EH (cell line): ENCODE measurements at regions not wholly inside any gene's neighbourhood (a gene's known extent, or its start where the extent isn't known, plus 50 kb on each side); places are given as distances from the start of the nearest gene placed in this dataset.

Experiments used
- DNase-seq: peaks from one replicate; pipeline ENCODE4 v3.0.0-alpha.2; 2015; ENCODE audit warnings: low read depth

DNA sequence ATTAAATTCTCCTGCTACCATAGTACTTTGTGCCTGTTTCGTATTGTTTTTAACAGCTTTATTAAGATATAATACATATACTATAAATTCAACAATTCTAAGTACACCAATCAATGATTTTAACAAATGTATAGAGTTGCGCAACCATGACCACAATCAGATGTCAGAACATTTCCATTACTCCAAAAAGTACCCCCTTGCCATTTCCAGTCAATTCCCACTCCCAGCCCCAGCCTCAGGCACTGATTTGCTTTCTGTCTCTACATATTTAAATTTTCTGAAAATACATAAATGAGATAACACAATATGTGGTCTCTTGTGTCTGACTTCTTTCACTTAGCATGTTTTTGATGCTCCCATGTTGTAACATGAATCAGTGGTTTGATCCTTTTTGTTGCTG, 193.9 kb downstream of the FIGN start:
- DNase-seq = no peak

DNA sequence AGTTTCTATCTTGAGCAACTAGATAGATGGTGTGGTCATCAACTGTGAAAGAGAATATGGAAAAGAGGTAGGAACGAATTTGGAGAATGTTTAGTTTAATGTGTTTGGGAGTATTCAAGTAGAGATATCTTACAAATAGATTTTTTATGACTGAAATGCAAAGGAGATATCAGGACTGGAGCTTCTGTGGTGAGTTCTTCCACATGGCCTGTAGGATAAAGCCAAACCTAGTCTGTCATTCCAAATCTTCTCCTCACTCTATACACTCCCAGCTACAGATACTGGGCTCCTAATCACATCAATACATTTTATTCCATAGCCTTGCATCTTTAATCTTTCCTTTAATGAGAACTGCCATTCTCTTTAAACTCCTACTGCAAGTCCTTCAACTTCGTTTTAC, 194.3 kb downstream of the FIGN start:
- DNase-seq = no peak

DNA sequence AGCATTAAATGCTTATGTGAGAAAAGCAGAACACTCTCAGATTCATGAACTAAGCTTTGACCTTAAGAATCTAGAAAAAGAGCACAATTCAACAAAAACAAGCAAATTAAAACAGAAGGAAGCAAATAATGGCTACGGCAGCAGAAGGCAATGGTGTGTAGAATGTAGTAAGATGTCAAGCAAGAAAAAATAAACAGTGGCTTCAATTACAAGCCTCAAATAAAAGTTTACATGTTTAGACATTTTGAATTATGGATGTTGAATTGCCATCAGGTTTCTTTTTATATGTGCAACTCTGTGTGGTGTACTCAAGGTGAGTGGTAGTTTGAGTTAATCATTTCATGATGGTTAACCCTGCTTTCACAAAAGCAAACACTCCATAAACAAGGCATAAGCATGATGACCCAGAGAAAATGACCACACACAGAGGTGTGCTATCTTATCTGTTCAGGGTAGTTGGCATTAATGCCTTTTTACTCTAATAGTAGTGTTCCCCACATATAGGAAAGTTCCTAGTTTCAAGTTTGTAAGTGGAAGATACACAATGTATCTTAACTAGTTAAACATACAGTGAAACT, 207.1 kb downstream of the FIGN start:
- no peak for DNase-seq

DNA sequence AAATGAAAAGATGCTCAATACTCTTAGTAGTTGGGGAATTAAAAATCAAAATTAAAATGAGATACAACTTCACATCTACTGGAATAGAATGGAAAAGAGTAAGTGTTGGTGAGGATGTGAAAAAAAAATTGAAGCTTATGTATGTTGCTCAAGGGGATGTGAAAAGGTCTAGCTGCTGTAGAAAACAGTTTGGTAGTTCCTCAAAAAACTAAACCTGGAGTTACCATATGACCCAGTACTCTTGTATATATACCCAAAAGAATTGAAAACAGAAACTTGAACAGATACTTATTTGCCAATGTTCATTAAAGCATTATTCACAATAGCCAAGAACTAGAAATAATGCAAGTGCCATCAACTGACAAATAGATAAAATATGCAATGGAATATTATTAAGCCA, 208.4 kb downstream of the FIGN start:
- DNase-seq = no peak

DNA sequence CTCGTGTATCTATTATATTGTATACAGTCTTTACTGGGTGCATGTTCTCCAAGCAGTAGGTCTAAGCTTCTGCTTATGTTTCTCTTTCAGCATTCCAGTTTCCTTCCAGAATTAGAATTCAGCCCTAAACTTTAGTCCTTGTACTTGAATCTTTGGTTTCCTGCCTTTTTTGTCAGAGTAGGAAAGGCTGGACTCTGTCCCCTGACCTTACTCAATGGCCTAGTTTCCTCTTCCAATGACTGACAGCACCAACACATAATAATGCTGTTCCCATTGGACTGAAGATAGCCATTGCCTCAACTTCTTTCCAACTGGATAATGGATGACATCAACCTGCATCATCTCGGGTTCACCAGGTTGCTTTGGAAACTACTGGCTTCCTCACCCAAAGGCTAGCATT, 217.0 kb downstream of the FIGN start:
- DNase-seq = no peak

DNA sequence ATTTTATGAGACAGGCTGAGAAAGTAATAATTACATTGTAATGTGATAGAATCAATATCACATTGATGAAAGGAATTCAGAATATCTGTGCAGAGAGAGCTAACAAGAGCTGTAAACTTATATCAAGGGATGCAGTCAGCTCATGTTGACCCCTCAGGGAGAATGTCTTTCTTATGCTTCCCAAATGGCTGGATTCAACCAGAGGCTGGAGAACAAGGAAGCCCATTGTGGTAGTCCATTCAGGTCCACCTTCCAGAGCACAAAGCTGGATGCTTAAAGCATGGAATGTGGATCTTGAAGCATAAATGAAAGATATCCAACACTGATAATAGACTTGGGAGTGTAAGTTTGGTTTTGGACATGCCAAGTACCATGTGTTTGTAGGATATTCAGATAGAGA, 220.0 kb downstream of the FIGN start:
- DNase-seq = no peak

DNA sequence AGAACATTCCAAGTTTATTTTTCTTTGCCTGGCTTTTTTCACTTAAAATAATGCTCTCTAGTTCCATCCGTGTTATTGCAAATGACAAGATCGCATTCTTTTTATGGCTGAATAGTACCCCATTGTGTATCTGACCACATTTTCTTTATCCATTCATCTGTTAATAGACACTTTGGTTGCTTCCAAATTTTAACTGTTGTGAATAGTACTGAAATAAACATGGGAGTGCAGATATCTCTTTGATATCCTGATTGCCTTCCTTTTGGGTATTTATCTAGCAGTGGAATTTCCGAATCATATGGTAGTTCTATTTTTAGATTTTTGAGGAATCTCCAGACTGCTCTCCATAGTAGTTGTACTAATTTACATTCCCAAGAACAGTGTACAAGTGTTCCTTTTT, 230.5 kb downstream of the FIGN start:
- peak; percentile 9 for DNase-seq

DNA sequence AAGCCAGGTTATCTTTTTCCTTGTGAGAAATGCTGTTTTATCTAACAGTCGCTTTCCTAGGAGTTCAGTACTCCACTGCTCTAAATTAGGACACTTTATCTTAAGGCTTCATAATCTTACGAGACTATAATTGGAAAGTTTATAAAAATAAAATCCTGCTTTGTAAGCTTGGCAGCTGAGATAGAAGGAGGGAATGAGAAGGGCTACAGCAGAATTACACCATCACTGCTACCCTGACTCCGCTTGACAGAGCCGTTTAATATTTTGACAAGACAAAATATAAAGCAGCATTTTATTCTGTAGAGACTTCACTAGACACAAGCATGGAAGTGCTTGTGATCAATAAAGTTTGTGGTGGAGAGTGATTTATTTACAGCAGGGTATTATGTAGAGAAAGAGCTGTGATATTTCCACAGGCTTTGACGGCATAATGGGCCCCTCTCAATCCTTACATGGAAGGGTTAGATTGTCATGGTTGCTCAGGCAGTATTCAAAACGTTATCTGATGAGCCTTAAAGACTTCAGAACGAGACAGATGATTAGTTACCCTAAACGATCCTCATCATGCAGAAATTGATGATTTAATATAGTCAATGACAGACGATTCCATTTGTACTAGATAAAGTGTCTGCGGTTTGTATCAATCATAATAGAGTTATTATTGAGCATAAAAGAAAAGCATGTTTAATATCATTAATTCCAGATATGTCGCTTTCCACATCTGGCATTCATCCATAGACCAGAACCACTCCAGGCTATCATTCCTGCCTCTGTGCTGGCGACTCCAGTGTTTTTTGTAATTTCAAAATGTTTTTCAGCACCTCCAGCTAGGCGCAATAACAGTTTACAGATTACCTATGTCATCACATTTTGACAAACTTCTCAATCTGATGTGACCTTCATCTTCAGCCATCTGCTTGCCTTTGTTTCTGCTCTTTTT, 242.2 kb downstream of the FIGN start:
- DNase-seq = no peak

DNA sequence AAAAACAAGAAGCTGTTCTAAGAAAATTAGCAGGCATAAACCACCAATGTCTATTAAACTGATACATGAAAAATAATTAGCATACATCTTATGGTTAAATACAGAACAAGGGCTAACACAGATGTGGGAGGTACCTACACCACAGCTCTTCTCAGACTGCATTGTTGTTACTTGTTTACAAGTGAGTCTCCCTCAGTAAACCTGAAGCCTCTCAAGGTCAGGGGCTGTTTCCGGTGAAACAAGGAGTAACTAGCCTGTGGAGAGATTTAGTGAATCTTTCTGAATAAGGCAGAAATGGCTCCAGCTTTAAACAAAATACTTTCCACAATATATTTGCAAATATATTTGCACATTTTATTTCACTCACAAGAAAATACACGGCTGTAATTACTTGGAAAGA, 244.0 kb downstream of the FIGN start:
- DNase-seq = no peak

DNA sequence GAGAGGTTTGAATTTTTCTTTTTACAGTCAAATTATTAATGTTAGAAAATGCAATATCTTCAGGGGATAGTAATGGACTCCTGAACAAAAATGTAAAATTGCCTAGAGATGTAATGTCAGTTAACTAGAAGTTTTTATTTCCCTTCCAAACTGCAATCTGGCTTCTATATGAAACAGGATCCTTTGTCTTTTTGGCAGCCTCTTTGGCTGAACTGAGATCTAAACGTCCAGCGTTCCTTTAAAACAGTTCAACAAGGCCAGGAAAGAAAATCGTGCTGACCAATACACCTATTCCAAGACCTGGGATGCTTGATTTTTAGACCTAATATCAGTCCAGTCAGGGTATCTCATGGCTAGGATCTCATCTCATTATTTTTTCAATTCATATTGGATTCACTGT, 245.5 kb downstream of the FIGN start:
- DNase-seq = no peak

DNA sequence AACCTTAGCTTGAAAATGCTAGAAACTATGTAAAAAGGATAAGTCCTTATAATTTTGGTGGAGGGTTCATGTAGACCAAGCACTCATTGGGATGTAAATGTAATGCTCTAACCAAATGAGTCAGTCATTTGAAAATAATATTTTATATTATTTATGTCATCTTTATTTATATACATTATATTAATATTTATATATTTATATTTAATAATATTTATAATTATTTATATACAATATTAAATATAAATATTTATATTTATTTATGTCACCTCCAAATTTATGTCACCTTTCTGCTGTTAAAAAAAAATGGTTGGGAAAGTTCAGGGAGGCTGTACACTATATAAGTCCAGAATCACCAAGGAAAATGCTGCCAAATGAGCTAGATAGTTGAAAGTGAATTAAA, 254.3 kb downstream of the FIGN start:
- DNase-seq = no peak

DNA sequence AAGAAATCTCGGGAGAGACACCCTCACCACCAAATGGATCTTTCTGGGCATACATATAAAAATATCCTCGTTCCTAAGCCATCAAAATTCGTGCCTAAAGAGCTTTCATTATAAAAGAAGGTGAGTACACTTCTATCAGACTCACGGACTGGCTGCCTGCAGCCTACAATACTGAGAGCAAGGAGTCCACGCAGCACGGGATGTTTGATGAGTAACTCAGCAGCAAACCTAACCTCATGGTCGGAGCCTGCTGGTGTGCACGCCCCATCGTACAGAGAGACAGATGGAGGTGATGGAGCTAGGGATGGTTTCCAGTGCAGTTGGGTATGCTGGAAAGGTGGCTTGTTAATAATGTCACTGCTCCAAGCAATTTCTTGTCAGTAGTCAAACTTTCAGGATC, 256.2 kb downstream of the FIGN start:
- no peak for DNase-seq

DNA sequence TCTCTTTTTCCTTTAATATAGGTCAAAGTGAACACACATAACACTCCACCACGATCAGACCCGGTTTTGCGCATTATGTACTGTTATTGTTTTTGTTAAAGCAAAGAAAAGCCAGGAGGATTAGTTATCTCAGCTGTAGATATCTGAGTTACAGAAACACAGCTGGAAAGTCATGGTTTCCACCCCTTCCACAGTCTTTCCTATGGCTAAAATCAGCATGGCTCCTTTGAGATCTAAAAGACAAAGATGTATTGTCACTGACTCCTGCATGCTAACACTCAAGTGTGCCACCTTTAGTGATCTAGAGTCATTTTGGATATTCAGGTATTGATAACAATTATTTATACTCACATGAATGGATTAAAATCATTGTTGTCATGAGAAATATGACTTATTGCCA, 260.0 kb downstream of the FIGN start:
- no peak for DNase-seq

DNA sequence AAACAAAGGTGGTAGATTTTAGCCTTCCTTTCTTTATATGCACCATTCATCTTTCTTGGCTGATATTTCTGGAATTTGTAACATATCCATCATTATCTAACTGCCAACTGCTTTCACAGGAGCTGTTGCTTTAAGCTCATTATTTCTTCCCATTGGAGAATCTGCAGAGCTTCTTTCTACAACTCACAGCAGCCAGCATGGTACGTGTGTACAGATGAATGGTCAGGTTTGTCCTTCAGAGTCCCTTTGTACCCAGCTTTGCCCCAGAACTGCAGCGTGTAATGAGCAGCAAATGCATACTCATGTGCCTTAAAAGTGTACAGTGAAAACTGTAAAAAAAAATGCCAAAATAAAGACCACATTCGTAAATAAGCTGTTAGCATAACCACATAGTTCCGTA, 260.9 kb downstream of the FIGN start:
- DNase-seq = no peak

DNA sequence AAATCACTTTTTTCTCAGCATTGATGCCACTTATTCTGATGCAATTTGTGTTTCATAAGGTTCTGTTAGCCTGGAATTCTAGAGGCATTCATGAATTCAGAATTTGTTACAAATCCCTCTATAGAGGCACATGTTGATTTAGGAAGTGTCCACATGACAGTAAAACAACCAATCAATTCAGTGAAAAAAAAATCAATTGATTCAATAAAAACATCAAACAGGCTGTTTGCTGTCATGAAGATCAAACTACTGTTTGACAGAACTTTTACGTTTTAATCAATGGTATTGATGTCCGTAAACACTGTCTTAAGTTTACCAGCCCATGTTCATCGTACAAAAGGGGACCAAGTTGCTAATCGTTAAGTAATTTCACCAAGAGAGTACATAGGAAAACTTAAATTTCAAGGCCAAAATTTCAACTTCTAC, 261.5 kb downstream of the FIGN start:
- DNase-seq = no peak

DNA sequence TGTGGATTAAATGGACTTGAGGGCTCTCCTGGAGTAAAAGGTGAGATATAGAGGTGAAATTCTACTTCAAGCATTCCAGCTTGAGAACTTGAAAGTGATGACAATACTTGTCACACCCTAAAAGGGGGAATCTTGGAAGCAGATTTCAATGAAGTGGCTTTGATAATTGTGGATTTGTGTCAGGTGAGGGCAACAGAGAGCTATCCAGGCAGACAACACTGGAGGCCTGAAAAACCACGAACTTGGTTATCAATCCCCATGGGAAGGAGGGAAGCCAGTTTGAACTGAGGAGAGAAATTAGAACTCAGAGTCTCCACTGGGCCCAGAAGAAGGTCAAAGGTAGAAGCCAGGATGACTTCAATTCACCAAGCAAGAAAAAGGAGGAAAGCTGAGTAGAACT, 263.9 kb downstream of the FIGN start:
- peak; percentile 26 for DNase-seq

DNA sequence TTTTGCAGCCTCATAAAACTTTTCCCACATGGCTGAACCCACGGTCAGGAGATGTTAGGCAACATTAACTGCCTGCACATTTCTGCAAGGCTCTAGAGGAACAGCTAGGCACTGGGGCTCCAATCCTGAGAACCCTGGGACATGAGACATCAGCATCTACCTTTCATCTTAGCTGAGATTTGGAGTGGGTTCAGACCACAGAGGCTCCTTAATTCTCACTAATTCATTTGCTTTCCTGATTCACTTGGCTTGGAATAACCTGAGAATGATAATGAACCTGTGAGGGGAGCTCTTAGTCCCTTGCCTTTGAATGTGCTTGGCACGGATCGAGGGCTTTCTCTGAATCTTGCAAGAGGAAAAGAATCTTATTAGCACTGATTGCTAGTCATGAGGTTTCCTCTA, 266.2 kb downstream of the FIGN start:
- DNase-seq = no peak

DNA sequence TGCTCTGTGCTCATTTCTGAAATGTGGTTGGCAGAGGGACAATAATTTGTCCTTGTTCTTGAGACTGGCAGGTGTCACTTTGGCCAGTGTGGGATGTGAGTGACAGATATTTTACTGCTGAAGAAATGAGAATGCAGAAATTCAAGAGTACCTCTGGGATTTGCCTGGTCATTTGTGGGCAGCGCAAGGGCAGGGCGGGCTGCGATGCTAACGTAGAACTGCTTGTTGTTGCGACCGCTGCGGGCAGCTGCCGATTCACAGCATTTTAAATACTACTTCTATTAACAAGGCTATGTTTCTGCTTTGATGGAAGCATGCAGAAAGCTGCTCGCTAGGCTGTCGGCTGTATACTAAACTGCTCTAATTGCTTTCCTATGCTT, 268.6 kb downstream of the FIGN start:
- DNase-seq = no peak

DNA sequence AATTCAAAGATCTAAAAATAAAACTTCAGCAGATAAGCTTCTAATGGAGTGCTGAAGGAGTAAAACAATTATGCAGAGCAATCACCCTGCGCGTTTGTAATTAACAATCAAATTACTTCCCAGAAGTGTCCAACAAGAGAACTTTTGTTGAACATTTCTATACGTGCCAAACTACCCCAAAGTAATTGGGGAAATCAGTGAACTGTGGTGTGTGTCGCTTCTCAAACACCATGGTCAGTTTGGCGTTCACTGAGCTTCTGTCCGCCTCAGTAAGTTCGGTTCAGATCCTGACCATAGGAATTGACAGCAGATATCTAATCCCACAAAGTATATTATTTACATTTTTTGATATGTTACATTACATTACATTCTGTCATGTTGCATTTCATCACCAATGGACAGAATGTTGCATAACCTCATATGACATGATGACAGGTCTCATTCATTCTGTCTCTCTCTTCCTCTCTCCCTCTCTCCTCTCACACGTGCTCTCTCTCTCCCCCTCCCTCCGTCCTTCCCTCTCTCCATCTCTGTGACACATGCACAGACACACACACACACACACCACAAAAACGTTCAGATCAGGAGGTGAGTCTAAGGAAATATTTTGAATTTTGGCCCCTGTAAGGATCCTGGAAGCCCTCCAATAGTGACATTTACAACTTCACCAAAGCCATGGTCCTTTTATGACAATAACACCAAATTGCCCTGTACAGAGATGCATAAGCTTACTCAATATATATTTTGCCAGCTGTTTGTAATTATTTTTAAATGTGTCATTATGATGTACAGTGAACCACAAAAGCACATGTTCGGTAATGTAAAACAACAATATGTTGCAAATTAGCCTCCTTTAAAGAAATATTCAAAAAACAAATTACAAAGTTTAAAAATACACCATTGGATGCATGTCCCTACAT, 269.2 kb downstream of the FIGN start:
- DNase-seq = no peak

DNA sequence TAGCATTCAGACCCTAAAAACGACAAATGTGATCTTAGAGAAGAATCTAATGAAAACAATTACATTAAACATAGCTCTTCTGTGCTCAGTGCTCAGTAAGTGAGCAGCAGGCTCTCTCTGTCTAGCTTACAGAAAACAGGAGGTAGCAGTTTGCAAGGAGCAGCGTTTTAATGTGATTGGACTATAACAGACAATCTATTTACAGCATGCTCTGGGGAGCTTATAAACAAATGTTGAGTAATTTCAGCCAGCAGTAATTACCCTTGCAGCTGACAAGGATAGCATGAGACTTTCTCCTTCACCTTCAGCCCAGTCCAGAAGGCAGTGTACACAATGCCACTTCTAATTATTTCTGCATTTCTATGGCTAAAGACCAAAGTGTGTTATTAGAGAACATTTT, 270.4 kb downstream of the FIGN start:
- DNase-seq = no peak

DNA sequence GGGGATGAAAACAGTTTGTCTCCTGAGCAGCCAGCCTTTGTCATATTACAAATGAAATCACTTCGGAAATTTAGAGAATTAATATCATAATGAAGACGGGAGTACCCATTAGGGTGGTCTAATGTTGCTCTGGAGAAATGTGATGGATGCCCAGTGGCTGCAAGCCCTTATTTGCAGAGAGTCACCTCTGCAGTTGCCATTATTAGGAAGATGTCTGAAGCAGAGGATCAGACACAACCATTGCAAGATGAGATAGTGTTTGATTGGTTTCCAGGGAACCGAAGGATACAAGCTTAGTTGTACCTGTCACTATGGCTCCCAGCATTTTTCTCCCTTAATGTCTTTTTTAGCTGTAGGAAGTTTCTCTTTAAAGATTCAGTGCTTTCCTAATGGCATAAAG, 272.4 kb downstream of the FIGN start:
- DNase-seq = no peak

DNA sequence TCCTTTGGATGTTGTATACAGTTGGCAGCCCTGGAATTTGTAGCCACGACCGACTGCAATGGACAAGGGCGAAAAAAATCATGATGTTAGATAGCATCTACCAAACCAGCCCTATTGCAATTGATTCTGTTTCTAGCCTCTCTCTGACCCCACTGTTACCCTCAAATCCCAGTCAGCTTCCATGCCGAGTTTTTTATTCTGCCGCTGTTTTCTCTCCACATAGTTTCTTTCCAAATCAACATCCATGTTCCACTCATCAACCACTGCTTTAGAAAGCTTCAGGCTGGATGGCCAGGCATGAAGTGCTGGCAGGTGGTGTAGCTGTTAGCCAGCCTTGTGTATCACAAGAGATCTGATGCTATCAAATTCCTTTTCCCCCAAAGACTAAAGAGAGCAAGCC, 272.8 kb downstream of the FIGN start:
- DNase-seq = no peak

DNA sequence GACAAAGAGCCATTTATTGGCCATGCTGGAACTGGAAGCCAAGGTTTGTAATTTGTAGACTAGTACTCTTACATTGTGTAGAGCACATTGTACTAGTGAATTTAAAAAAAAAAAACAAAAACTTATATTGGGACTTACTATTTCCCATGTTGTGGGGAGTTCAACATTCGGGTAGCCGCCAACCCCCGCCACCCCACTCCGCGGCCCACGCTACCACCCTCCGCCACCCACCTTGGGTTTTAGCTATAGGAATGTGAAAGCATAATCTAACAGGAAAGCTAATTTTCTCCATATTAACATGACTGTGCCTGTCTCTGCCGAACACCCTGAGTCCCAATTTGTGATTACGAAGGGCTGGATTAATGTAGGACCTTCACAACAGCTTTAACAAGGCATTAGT, 275.8 kb downstream of the FIGN start:
- no peak for DNase-seq
